Stimulated activated effector memory CD8-positive, alpha-beta T cell treated with anti-CD3 and anti-CD28 coated beads, Interleukin-12 subunit alpha, Interleukin-12 subunit beta, amount 100 ng/mL, for 72 hours (primary cell): ENCODE measurements at regions not wholly inside any gene's neighbourhood (a gene's known extent, or its start where the extent isn't known, plus 50 kb on each side); places are given as distances from the start of the nearest gene placed in this dataset.
A peak's percentile ranks its signal among the peaks of the same experiment; 100 is the strongest.
"Not testable (repeated sequence)": the region's sequence is repeated elsewhere in the genome, so short reads cannot be mapped to it uniquely, and the experiment has no call there.

Experiments used
- ATAC-seq: fragments of 150-1000 bp; cut with Tn5 transposase; 2 replicates; pipeline ENCODE4 v1.10.0; 2021
- DNase-seq, 2 donors: peaks; one replicate each; pipeline ENCODE4 v3.0.0; 2021 to 2022; ENCODE audit warnings: low spot score in 2 of 2
- H3K27ac Mint-ChIP-seq: one replicate; pipeline ENCODE4 v1.8.0; 2022; ENCODE audit warnings: mild to moderate bottlenecking, mixed read lengths
- H3K36me3 Mint-ChIP-seq: one replicate; pipeline ENCODE4 v1.8.0; 2022; ENCODE audit warnings: mild to moderate bottlenecking, mixed read lengths
- H3K4me1 Mint-ChIP-seq: one replicate; pipeline ENCODE4 v1.8.0; 2022; ENCODE audit warnings: mixed read lengths
- H3K4me3 Mint-ChIP-seq: one replicate; pipeline ENCODE4 v1.8.0; 2022; ENCODE audit warnings: mild to moderate bottlenecking, mixed read lengths
- H3K9me3 Mint-ChIP-seq: one replicate; pipeline ENCODE4 v1.8.0; 2022; ENCODE audit warnings: mixed read lengths

DNA sequence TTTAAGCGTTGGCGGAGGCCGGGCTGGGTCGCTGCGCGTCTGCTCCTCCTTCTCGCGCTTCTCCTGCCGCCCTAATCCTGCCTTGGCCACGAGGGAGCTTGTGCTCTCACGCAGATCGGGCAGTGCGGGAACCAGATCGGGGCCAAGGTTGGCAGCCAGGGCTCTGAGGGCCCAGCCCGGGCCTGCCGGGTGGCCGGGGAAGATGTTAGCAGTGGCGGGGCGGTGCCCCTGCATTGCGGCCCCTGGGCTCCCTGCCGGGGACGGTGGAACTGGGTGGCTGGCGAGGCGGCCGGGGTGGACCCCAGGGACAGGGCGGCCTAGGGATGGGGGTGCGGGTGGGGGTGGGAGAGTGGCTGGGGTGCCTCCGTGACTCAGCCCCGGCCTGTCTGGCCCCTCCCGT, 297.4 kb downstream of the CACNA1B start:
- not testable (repeated sequence) for DNase-seq, H3K27ac Mint-ChIP-seq, H3K4me3 Mint-ChIP-seq, H3K4me1 Mint-ChIP-seq, H3K9me3 Mint-ChIP-seq, ATAC-seq, H3K36me3 Mint-ChIP-seq

DNA sequence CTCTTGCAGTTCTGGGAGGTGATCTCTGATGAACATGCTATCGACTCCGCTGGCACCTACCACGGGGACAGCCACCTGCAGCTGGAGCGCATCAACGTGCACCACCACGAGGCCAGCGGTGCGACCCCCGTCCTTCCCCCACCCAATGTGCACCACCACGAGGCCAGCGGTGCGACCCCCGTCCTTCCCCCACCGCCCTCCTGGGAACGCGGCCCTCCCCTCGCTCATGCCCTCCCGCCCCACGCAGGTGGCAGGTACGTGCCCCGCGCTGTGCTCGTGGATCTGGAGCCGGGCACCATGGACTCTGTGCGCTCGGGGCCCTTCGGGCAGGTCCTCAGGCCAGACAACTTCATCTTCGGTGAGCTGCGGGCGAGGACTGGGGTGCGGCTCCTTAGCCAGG, 297.8 kb downstream of the CACNA1B start:
- not testable (repeated sequence) for H3K9me3 Mint-ChIP-seq, DNase-seq, ATAC-seq, H3K27ac Mint-ChIP-seq, H3K4me1 Mint-ChIP-seq, H3K36me3 Mint-ChIP-seq, H3K4me3 Mint-ChIP-seq

DNA sequence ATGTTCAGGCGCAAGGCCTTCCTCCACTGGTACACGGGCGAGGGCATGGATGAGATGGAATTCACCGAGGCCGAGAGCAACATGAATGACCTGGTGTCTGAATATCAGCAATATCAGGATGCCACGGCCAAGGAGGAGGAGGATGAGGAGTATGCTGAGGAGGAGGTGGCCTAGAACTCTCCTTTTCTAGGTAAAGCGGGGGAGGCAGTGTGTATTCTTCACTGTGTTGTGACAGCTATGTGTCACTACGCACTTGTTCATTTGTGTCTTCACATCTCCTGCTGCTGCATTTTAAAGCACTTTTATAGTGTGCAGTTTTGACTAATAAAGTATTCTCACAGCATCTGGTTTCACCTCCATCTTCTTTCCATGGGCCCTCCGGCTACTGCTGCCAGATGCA, 299.5 kb downstream of the CACNA1B start:
- H3K27ac Mint-ChIP-seq, DNase-seq, H3K36me3 Mint-ChIP-seq, ATAC-seq, H3K4me3 Mint-ChIP-seq, H3K9me3 Mint-ChIP-seq, H3K4me1 Mint-ChIP-seq: not testable (repeated sequence)

DNA sequence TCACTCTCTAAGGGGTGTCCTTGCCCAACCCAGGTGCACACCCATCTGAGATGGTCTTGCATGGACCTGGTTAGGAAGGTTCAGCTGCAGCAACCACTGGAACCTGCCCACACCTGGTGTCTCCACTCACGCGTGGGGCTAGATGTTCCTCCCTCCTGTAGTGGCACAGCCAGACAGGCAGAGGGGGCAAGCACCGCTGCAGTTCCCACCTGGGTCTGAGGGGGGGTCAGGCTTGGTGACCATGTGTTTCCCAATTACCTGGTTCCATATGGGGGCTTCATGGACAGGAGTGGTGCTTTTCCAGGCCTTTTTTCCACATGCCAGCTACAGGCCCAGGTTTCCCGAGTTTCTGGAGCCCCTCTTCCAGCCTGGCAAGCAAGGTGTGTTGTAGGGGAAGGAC, 301.4 kb downstream of the CACNA1B start:
- not testable (repeated sequence) for H3K27ac Mint-ChIP-seq, ATAC-seq, H3K36me3 Mint-ChIP-seq, H3K4me3 Mint-ChIP-seq, H3K9me3 Mint-ChIP-seq, H3K4me1 Mint-ChIP-seq, DNase-seq

DNA sequence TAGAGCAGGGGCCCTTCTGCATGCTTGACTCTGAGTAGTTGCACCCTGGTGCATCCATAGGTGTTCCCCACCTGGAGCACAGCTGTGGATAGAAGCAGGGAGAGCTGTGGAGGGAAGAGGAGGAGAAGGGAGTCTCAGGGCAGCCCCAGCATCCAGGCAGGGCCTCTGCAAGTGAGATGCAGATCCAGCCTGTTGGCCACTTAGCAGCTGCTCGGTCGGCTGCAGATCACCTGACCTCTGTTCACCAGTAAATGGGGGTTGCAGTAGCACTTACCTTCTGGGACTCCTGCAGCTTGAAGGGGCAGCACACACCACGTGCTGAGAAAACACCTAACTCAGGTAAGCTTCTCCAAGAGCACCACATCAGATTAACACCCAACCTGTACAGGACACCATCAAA, 302.1 kb downstream of the CACNA1B start:
- H3K4me3 Mint-ChIP-seq, DNase-seq, H3K4me1 Mint-ChIP-seq, H3K36me3 Mint-ChIP-seq, H3K27ac Mint-ChIP-seq, ATAC-seq, H3K9me3 Mint-ChIP-seq: not testable (repeated sequence)

DNA sequence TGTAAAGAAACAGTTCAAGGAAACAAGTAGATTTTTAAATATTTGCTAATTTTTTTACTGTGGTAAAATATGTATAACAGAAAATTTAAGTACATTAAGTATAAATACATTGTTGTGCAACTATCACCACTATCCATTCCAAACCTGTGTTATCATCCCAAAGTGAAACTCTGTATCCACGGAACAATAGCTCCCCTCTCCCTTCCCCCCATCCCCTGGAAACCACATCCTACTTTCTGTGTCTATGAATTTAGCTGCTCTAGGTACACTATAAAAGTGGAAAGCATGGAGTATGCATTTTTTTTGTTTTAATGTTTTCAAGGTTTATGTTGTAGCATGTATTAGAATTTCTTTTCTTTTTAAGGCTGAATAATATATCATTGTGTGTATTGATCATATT, 304.4 kb downstream of the CACNA1B start:
- not testable (repeated sequence) for DNase-seq, H3K4me1 Mint-ChIP-seq

DNA sequence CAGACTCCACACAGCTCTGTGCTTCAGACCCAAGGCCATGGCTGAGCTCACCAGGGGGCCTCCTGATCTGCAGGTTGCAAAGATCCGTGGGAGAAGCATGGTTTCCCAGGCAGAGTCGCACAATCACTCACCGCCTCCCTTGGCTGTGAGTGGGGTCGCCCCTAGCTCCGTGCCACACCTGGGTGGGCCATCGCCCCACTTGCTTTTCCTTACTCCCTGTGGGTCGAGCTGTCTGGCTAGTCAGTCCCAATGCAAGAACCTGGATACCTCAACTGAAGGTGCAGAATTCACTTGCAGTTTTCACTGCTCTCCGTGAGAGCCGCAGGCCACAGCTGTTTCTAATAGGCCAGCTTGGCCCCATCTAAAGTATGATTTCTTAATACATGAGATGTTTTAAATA, 319.6 kb downstream of the CACNA1B start:
- H3K9me3 Mint-ChIP-seq, H3K4me3 Mint-ChIP-seq, H3K4me1 Mint-ChIP-seq, H3K27ac Mint-ChIP-seq, H3K36me3 Mint-ChIP-seq, DNase-seq, ATAC-seq: not testable (repeated sequence)

More for the DNA sequence above, 304.4 kb downstream of the CACNA1B start:
- not testable (repeated sequence) for H3K36me3 Mint-ChIP-seq, H3K4me3 Mint-ChIP-seq, H3K9me3 Mint-ChIP-seq, H3K27ac Mint-ChIP-seq, ATAC-seq

DNA sequence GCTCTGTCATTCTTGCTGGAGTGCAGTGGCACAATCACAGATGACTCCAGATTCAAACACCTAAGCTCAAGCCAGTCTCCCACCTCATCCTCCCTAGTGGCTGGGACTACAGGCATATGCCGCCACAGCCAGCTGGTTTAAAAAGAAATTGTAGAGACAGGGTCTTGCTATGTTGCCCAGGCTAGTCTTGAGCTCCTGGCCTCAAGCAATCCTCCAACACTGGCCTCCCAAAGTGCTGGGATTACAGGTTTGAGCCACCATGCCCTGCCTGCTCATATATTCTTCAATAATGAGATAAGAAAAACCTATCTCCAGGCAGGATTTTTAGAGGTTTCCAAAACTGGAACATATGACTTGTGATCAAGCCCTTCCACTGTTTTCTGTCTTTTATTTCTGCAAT, 321.4 kb downstream of the CACNA1B start:
- H3K27ac Mint-ChIP-seq, H3K9me3 Mint-ChIP-seq, H3K4me1 Mint-ChIP-seq, DNase-seq, H3K36me3 Mint-ChIP-seq, H3K4me3 Mint-ChIP-seq, ATAC-seq: not testable (repeated sequence)

DNA sequence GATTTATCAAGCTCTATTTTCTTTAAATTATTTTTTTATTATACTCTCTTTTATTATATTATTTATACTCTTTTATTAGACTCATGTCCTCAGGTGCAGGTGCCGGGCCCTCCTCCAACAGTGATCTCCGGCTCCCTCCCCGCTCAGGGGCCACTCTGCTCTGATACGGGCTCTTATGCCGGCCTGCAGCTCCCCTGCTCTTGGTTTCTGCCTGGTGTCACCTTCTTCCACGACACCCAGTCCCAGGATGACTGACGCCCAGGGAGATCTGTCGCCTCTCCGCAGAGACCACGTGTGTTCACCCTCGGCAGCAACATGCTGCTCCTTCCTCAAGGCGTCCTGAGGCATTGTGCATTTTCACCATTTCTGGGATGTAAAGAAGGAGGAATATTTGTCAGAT, 322.3 kb downstream of the CACNA1B start:
- not testable (repeated sequence) for H3K4me1 Mint-ChIP-seq, DNase-seq, H3K36me3 Mint-ChIP-seq, H3K4me3 Mint-ChIP-seq, H3K27ac Mint-ChIP-seq, ATAC-seq, H3K9me3 Mint-ChIP-seq

DNA sequence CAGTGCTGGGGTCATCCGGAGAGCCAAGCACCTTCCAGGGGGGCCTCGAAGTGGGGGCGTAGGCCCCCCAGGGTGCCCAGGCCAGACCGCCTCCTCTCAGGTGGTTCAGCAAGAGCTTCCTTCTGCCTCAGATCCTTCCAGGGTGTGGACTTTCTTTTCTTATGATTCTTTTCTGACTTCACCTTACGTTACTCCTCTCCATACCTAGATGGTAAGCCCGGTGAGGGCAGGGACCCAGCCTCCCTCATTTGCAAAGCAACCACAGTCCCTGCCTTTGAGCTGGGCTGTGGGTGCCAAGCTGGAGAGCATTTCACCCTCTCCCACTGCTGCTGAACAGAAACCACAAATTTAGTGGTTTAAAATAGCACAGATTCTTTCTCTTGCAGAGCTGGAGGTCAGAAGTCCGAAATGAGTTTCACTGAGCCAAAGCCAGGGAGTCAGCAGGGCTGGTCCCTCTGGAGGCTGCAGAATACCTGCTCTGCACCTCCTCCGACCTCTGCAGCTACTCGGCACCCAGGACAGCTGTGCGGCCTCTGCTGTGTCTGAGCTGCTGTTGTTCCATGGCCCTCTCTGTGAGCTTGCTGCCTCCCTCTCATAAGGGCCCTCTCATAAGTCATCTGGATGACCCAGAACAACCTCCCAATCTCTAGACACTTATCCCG, 323.0 kb downstream of the CACNA1B start:
- ATAC-seq, H3K36me3 Mint-ChIP-seq, H3K4me1 Mint-ChIP-seq, H3K4me3 Mint-ChIP-seq, H3K27ac Mint-ChIP-seq, H3K9me3 Mint-ChIP-seq, DNase-seq: not testable (repeated sequence)

DNA sequence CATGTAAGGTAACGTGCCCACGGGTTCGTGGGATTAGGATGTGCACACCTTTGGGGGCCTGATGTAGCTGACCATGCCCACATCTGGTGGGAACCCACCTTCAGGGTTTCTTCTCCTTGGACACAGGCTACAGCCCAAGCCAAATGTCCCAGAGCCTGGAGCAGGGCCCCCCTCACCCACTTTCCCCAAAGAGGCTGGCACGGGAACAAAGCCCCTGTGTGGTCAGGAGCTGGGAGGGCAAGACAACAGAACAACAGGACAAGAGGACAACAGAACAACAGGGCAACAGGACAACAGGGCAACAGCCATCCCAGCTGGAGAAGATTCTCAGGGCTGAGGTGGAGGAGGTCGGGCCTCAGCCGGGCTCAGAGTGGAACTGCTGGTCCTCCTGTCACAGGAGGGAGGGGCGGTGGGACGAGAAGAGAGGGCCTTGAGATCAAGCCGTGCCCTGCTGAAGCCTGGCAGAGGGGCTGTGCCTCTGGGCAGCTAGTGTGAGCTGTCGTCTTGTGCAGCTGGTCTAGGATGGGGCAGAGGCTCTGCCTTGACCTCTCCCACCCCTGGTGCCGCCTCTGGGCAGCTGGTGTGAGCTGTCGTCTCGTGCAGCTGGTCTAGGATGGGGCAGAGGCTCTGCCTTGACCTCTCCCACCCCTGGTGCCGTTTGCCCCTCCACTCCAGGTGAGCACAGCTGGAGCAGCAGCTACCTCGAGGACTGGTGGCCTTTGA, 323.7 kb downstream of the CACNA1B start:
- not testable (repeated sequence) for H3K9me3 Mint-ChIP-seq, H3K27ac Mint-ChIP-seq, H3K4me3 Mint-ChIP-seq, H3K4me1 Mint-ChIP-seq, DNase-seq, H3K36me3 Mint-ChIP-seq
- ATAC-seq, result peak; percentile 13

DNA sequence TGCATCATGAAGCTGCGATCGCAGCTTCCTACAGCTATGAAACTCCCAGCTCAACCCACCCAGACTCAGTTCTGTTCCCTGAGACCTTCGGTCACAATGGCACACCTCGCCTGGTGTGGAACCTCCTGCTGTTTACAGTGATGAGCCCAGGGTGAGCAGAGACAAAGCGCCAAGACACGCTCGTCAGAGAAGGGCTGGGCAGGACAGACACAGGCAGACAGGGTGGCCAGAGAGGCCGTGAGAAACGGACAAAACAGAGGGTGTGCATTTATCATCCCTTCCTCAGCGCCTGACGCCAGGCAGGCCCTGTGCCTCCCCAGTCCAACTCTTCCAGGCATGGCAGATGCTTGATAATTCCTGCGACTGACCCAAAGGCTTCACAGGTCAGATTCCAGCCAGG, 324.5 kb downstream of the CACNA1B start:
- H3K4me1 Mint-ChIP-seq, DNase-seq, H3K4me3 Mint-ChIP-seq, H3K27ac Mint-ChIP-seq, H3K9me3 Mint-ChIP-seq, ATAC-seq, H3K36me3 Mint-ChIP-seq: not testable (repeated sequence)

DNA sequence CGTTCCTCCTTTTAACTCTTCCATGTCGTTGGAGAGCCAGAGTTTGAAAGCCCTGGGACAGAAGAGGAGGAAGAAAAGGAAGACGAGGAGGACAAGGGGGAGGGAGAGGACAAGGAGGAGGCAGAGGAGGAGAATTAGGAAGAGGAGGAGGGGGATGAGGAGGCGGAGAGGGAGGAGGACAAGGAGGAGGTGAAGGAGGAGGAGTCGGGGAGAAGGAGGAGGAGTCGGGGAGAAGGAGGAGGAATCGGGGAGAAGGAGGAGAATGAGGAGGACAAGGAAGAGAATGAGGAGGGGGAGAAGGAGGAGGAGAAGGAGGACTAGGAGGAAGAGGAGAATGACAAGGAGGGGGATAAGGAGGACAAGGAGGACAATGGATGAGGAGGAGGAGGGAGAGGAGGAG, 325.7 kb downstream of the CACNA1B start:
- not testable (repeated sequence) for DNase-seq

DNA sequence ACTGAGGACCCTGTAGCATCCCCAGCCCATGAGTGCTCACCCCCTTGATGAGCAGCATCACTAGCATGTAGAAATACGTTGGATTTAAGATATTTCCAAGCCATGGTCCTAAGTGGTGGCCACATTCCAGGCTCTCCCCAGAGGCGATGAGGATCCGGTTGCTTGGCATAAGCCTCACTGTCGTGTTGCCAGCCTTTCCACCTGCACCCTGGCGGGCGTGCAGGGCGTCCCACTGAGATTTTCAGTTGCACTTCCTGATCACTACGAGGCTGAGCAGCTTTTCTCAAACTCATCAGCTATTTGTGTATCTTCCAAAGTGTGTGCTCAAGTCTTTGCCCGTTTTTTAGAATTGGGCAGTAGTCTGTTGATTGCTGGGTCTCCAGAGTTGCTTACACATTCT, 326.3 kb downstream of the CACNA1B start:
- H3K4me3 Mint-ChIP-seq, H3K4me1 Mint-ChIP-seq, H3K9me3 Mint-ChIP-seq, ATAC-seq, H3K36me3 Mint-ChIP-seq, DNase-seq, H3K27ac Mint-ChIP-seq: not testable (repeated sequence)

More for the DNA sequence above, 325.7 kb downstream of the CACNA1B start:
- H3K27ac Mint-ChIP-seq, H3K4me3 Mint-ChIP-seq, H3K4me1 Mint-ChIP-seq, H3K36me3 Mint-ChIP-seq, H3K9me3 Mint-ChIP-seq, ATAC-seq: not testable (repeated sequence)

DNA sequence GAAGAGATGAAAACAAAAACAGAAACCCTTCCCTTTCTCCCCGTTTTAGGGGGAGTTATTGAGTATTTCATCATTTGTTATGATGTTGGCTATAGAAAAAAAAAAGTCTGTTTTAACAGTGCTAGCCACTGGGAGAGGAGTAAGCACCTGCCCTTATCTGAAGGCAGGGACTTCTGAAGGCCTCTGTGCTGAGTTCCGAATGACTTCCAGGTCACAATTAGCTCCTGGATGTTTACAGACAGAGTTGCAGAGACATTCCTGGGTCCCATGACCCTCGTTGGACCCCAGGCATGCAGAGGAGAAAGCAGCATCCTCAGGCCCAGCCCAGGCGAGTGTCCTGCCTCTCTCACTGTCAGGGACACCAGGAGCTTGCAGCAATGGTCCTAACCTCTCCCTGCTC, 328.5 kb downstream of the CACNA1B start:
- not testable (repeated sequence) for H3K27ac Mint-ChIP-seq, H3K4me3 Mint-ChIP-seq, DNase-seq, H3K36me3 Mint-ChIP-seq, H3K9me3 Mint-ChIP-seq, H3K4me1 Mint-ChIP-seq, ATAC-seq
